WERI-Rb-1 (cell line): ENCODE measurements at regions not wholly inside any gene's neighbourhood (a gene's known extent, or its start where the extent isn't known, plus 50 kb on each side); places are given as distances from the start of the nearest gene placed in this dataset.

Experiments used
- DNase-seq: peaks from one replicate; pipeline ENCODE4 v3.0.0-alpha.2; 2020
- H3K27ac ChIP-seq: fragments of 250-450 bp; sonication (Bioruptor Pico); 2 replicates; pipeline ENCODE4 v1.5.1; 2020; ENCODE audit warnings: mild to moderate bottlenecking, moderate library complexity
- H3K27me3 ChIP-seq: fragments of 250-450 bp; sonication (Bioruptor Pico); 2 replicates; pipeline ENCODE4 v1.5.1; 2021; ENCODE audit warnings: mild to moderate bottlenecking, low read depth, moderate library complexity; ENCODE audit not compliant: insufficient read depth, severe bottlenecking
- H3K36me3 ChIP-seq: fragments of 250-450 bp; sonication (Bioruptor Pico); 2 replicates; pipeline ENCODE4 v1.5.1; 2020; ENCODE audit warnings: mild to moderate bottlenecking, moderate library complexity
- H3K4me3 ChIP-seq: 2 replicates; pipeline ENCODE4 v1.5.1; 2011; ENCODE audit warnings: low read depth, mild to moderate bottlenecking, control low read depth, low read length
- H3K9me3 ChIP-seq: fragments of 250-450 bp; sonication (Bioruptor Pico); 2 replicates; pipeline ENCODE4 v1.5.1; 2021; ENCODE audit warnings: mild to moderate bottlenecking, moderate library complexity; ENCODE audit not compliant: severe bottlenecking
- CTCF ChIP-seq: IDR thresholded peaks from 2 replicates; pipeline ENCODE4 v1.5.1; 2011; ENCODE audit warnings: low read depth, mild to moderate bottlenecking, control low read depth, inconsistent platforms, low read length

- no peak for DNase-seq
- TF ChIP-seq CTCF: no peak
- Histone ChIP-seq H3K36me3 (no peaks in the 10 kb centered on the region), H3K4me3 (no peak overlapping the region), H3K27ac (no peak overlapping the region), H3K27me3 (no peaks in the 10 kb centered on the region), H3K9me3 (no peaks in the 10 kb centered on the region)
Measured at GRCh38 chr14:58697930-58698642, 60.3 kb downstream of the DACT1 start.

GRCh38 chr14:58699681-58700205 is 62.0 kb downstream of the DACT1 start:
- TF ChIP-seq CTCF: no peak
- Histone ChIP-seq H3K36me3 (no peaks in the 10 kb centered on the region), H3K9me3 (no peaks in the 10 kb centered on the region), H3K4me3 (no peak overlapping the region), H3K27me3 (no peaks in the 10 kb centered on the region), H3K27ac (no peak overlapping the region)
- no peak for DNase-seq

GRCh38 chr14:58701156-58701555 is 63.4 kb downstream of the DACT1 start:
- no peak overlapping the region for H3K27ac ChIP-seq
- no peaks in the 10 kb centered on the region for H3K27me3 ChIP-seq
- no peaks in the 10 kb centered on the region for H3K9me3 ChIP-seq
- no peak overlapping the region for H3K4me3 ChIP-seq
- no peak for TF ChIP-seq CTCF
- H3K36me3 ChIP-seq: no peaks in the 10 kb centered on the region
- DNase-seq: no peak

GRCh38 chr14:58701604-58702003 is 63.8 kb downstream of the DACT1 start:
- Histone ChIP-seq H3K27ac (no peak overlapping the region), H3K4me3 (no peak overlapping the region), H3K36me3 (no peaks in the 10 kb centered on the region), H3K9me3 (no peaks in the 10 kb centered on the region), H3K27me3 (no peaks in the 10 kb centered on the region)
- no peak for TF ChIP-seq CTCF
- no peak for DNase-seq

GRCh38 chr14:58702441-58703160 is 64.8 kb downstream of the DACT1 start:
- no peaks in the 10 kb centered on the region for H3K36me3 ChIP-seq
- H3K27me3 ChIP-seq: no peaks in the 10 kb centered on the region
- no peak for TF ChIP-seq CTCF
- no peak for DNase-seq
- no peaks in the 10 kb centered on the region for H3K9me3 ChIP-seq
- no peak overlapping the region for H3K4me3 ChIP-seq
- no peak overlapping the region for H3K27ac ChIP-seq
